Renal cortex interstitium (tissue), 11 donors: ENCODE measurements at regions not wholly inside any gene's neighbourhood (a gene's known extent, or its start where the extent isn't known, plus 50 kb on each side); places are given as distances from the start of the nearest gene placed in this dataset.

Source experiments
- DNase-seq, 11 donors: peaks; one replicate each; pipeline ENCODE4 v3.0.0-alpha.2; 2013; ENCODE audit warnings: low read depth in 9 of 11, low spot score in 4 of 11; ENCODE audit errors: extremely low read depth in 1 of 11

DNA sequence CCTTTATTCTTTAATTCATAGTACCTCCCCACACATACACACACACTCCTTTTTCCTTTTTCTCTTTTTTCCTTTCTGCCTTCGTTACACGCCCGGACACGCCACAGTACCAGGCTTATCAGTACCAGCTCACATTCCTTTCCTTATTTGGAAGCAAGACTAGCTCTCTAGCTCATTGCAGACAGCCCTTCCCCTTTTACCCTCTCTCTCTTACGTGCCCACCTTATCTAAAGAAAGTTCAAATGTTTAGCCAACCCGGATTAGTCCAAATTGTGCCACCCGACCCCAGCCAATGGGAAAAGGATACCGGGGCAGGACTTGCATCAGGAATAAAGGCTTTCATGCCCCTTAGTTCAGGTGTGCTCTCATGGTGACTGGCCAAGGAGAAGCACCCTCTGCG lies 194.7 kb upstream of the VCX3A start:
- peak in 1 of 11 donors; percentile 0 for DNase-seq

DNA sequence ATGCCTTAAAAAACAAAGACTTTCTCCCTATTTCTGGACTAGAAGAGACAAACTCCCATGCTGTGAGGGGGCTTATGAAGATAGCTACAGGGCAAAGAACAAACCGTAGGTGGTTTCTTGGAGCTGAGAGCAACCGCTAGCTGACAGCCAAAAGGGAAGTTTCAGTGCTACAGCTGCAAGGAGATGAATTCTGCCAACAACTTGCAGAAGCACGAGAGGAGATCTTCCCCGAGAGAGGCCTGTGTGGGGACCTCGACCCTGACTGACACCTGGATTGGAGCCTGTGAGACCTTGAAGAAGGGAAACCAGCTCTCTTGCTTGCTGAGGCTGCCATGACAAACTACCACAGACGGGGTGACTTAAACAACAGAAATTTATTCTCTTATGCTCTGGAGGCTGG lies 183.8 kb upstream of the VCX3A start:
- DNase-seq, result no peak

- no peak for DNase-seq
These were observed 173.9 kb upstream of the VCX3A start for GRCh38 chrX:6708676-6709380.

DNA sequence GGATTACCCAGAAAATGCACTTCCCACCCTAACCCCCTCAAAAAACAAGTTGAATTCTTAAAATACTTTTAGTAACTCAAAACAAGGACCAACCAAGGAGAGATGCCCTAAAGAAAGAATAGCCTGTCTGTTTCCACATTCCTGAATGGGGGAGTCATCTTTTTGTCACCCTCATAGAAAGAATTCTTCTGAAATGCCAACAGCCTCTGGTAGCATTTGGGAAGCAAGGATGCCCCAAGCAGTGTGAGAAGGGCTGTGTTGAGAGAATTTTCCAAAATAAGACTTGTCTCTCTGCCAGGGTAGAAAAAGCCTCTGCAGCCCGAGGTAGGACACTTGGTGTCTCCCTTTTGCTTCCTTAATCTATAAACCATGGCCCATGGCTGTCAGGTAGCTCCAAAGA lies 173.1 kb upstream of the VCX3A start:
- no peak for DNase-seq

DNA sequence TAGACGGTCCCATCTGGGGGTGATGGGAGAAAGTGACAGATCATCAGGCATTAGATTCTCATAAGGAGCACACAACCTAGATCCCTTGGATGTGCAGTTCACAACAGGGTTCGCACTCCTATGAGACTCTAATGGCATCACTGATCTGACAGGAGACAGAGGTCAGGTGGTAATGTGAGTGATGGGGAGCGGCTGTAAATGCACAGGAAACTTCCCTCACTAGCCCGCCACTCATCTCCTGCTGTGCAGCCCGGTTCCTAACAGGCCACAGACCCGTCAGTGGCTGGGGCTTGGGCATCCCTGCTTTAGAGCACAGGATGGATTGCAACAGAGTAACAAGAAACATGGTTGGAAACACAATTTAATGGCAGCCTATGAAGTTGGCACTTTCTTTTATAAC lies 172.6 kb upstream of the VCX3A start:
- no peak for DNase-seq

DNA sequence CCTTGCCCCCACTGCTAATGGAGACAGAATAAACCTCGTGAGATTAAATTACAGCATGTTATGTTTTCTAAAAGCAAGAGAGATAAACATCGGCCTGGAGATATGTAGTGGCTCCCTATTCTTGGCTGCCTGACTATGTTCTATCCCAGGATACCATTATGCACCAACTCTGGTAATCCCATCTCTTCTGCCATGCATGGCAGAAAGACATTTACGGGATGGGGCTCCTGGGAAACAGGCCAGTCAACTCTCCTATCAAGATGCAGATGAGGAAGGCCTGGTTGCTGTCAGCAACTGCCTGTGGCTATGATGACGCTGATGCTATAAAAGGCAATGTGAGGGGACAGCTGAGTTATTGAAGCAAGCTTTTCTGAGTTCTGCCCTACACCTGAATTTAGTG lies 166.2 kb upstream of the VCX3A start:
- no peak for DNase-seq

- no peak for DNase-seq
These were observed 160.8 kb upstream of the VCX3A start for GRCh38 chrX:6695717-6696116.

DNA sequence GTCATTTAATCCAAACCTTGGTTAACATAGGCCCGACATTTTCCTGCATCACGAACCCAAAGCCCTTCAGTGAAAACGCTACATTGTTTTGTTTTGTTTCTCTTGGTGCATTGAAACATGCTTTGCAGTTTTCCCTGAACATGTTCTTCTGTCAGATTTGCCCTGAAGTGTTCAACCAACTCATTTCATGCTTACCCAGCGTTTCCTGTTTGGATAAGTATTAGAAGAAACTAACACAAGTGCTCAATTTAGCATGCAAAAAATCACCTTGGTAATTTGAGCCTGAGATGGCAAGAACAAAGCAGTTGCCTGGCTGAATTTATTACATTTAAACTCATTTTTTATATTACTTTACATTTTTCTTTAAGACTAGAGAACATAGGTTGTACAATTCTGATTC lies 160.1 kb upstream of the VCX3A start:
- DNase-seq, result no peak

DNA sequence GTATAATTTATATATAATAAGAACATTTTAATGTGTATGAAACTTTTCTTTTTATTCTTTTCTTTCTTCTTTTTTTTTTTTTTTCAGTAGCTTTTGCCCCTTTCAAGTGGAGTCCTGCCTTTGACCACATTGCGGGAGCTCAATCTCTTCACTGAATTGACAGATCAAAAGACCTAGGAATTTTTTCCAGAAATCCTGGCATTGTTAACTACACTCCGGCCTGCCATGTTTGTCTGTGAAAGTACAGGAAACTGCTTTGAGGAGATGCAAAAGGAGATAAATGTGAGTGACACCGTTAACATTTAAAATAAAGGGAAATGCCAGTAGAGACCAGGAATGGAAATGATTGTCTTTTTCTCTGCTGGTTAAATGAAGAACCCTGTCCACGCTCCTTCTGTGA lies 159.3 kb upstream of the VCX3A start:
- DNase-seq, result no peak

- no peak for DNase-seq
These were observed 158.1 kb upstream of the VCX3A start for GRCh38 chrX:6693051-6693450.

DNA sequence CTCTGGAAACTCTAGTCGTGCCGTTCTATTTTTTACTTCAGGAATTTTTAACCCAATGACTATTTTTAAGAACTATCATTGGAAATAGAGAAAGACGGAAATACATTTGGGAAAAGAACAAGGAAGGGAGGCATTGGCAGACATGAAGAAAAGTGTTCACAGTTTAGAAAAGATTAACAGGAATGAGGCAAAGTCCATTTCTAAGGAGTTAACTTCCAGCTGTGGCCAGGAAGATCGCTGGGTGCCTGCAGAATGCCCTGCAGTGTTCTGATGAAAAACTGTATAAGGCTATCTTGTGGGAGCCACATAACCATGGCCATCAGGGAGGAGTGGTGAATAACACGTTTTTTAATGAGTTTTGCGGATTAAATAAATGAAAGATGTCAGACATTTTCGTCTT lies 150.6 kb upstream of the VCX3A start:
- no peak for DNase-seq

- DNase-seq, result no peak
These were observed 148.4 kb upstream of the VCX3A start for GRCh38 chrX:6683353-6683752.

GRCh38 chrX:6681521-6682145 lies 146.7 kb upstream of the VCX3A start:
- DNase-seq, result no peak

DNA sequence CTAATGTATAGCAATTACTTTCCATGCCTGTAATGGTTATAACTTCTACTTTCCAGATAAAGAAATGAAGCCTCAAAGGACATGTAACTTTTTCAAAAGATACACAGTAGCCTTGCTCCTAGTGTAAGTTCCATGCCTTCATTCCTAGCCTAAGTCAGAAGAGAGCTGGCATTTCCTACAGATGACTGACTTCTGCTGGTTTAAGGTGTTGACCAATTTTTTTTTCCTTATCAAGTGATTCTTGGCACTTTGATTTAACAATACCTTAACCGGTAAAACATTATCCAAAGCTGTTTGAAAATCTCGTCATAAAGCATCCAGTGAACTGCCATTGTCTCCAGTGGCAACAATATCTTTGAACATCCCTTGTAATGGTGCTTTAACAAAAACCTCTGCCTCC lies 145.1 kb upstream of the VCX3A start:
- no peak for DNase-seq

DNA sequence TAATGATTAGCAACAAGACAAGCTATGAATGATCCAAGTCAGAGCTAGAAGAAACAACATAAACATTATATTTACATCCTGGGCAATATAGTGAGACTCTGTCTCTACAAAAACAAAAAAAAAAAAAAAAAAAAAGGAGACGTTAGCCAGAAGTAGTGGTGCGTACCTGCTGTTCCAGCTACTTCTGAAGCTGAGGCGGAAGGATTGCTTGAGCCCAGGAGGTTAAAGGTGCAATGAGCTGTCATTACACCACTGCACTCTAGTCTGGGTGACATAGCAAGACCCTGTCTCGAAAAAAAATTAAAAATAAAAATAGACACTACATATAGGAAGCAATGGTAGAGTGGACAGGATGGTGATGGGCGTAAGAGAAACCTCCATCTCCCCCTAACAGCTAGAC lies 144.6 kb upstream of the VCX3A start:
- DNase-seq, result no peak

DNA sequence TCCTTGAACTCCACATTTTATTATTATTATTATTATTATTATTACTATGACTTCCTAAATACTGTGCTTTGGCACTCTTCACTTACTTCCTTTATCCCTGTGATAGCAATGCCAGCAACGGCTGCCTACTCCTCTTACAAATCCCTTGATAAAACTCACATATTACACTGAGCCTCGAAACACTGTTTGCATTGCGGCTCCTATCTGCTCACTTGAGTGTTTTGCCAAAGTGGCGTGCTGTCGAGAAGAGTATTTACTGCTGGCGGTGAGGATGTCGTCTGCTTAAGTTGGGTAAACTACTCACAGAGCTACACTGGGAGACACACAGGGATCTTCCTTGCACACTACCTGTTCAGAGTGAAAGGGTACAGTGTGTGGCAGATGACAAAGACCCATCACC lies 143.4 kb upstream of the VCX3A start:
- no peak for DNase-seq

DNA sequence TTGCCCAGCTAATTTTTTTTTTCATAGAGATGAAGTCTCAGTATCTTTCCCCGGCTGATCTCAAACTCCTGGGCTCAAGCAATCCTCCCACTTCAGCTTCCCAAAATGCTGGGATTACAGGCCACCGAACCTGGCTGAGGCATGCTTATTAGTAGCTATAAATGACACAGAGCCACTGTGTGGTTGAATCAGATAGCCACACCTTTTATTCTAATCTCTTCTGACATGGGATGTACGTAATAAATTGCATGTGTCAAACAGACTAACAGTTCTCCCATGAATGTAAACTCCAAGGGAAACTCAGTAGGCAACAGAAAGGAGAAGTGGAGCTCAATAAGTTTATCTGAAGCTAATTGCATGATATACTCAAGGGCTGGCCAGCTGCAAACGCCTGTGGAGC lies 139.8 kb upstream of the VCX3A start:
- no peak for DNase-seq

- DNase-seq, result no peak
These were observed 132.3 kb upstream of the VCX3A start for GRCh38 chrX:6667048-6667768.

- no peak for DNase-seq
These were observed 131.7 kb upstream of the VCX3A start for GRCh38 chrX:6666624-6667023.

DNA sequence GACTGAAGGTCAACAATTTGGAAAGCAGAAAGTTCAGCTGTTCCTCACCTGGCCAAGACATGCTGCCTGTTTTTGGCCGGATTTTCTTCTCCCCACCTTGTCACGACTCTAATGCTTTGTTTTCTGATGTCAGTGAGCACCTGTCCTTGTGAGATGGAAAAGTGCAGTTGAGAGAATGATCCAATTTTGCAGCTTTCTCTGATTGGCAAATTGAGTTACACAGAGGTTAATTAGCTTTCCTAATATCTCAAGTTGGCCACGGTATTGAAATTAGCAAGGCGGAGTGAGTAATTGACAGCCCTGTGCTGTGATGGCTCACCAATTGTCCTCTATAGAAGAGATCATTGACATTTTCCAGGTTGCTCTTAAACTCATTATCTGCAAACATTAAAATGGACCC lies 126.8 kb upstream of the VCX3A start:
- DNase-seq, result no peak
